ENCODE measurements at regions not wholly inside any gene's neighbourhood (a gene's known extent, or its start where the extent isn't known, plus 50 kb on each side); places are given as distances from the start of the nearest gene placed in this dataset.
A peak's percentile ranks its signal among the peaks of the same experiment; 100 is the strongest.

DNA sequence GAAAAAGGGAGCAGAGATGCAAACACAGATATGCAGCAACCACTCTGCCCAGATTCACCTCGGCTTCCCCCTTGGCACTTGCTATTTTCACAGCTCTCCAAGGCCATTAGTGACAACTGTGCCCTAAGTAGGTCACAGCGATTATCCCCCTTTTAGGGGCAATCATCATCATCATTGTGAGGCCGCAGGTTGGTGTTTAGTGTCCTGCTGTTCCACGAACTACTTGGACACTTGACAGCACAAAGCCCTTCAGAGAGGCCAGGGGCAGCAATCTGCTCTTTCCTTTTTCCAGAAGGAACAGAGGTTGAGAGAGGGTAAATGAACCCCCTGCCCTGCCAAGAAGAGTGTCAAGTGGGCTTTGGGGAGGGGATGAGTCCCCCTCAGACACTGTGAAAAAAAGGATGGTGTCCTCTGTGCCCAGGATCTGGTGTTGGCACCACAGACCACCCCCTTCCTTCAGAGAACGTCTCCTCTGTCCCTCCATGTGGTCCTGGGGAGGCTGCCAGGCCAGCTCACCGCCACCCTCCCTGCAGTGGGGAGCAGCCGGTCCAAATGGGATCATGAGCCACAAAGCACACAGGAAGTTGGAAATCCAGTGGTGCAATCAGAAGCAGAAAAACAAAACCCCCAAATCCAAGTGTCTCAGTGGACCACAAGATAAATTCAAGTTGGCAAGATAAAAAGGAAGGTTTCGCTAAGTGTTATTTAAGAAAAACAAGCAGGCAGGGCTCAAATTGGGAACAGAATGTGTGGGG, 78.4 kb upstream of the MED9 start:
- DNase-seq (ENCODE audit: low spot score) = no peak

DNA sequence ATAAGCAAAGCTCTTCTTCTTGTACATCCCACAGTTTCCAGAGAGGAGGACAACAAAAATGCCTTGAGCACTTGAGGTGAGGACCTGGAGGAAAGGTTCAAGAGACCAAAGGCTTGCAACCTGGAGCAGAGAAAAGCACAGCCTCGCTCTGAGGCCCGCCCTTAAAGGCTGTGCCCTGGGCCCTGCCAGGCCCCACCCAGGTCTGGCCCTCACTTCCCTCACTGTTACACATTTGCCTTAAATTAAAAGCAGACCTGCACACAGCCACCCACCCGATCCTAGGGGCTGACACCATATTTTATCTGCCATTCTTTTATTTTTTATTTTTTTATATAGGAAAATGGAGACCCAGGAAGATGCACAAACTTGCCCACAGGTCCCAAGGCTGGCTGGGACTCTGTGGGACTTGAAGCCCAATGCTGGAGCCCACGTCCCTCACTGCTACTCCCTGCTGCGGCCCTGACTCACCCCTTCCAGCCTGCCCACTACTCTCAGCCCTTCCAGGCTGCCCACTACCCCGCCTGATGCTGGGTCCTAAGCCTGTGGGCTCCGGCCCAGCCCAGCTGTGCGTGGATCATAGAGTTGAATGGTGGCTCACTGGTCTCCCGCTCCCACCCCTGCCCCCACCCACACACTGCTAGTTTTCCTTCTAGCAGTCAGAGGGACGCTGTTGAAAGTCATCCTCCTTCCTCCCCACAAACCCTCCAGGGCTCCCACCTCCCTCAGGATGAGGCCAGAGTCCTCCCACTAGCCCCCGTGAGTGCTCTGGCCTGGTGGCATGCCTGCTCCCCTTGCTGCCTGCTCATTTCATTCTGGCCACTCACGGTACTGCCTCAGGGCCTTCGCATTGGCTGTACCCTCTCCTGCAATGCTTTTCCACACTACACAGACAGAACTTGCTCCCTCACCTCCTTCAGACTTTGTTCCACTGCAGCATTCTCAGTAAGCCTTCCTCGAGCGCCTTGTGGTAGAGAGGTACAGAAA, 77.6 kb upstream of the MED9 start:
- no peak for DNase-seq (ENCODE audit: low spot score)

DNA sequence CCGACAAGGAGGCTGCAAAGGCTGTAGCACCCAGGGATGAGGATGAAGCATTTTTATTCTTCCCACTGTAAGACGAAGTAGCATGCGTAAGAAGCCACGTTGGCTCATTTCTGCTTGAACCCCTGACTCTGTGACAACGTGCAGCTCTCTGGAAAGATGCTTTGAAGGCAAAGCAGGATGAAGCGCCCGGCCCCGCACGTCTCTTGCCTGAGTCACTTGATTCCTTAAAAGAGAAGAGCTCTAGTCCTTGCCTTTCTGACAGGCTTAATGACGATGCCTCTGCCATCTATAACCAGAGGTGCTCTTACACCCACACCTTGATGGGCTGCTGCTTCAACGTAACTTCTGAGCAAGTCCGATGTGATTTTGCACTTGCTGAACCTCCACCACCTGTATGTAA, 76.7 kb upstream of the MED9 start:
- no peak for DNase-seq (ENCODE audit: low spot score)

DNA sequence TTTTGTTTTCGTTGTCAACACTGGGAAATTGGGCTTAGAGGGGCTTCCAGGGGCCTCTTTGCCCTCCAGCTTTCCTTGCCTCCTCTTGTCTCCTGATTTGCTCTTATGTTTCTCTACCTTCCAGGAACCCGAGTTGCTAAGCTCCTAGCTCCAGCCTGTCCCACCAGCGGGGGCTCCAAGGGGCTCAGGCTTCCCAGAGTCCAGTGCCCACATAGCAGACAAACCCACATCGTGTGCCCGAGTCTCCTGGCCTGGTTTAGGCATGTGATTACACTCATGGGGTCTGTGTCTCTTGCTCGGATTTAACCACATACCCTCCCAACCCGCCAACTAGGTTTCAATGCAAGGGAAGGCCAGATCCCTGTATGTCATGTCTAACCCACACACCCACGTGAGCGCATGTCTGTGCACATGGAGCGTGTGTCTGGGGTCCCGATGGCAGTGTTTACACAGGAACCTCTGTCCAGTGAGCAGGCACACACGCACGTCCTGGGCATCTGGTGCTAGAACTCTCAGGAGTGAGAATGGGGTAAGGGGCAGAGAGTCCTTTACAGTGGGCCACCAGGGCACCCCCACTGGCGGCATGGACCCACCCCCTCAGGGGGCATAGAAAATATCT, 76.1 kb upstream of the MED9 start:
- DNase-seq (ENCODE audit: low spot score) = no peak

DNA sequence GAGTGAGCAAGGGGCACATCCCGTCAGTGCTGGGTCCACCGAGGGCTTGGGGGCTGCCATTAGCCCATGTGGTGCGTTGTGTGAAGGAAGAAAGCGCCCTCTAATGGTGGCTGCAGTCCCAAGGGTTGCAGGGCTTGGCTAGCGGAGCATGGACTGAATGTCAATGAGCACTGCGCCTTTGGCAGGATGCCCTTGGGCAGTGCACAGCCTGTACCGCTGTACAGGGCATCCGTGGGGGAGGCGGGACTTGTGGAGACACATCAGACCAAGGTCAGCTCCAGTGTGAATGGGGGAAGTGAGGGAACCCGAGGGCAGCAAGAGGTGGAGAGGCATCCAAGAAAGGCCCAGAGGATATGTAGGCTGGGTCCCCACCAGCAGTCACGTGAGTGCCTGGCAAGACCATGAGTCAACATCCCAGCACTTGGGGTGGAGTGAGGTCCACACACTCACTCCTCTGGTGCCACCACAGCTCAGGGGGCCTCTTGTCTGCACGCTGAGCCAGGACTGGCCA, 75.5 kb upstream of the MED9 start:
- DNase-seq (ENCODE audit: low spot score) = no peak

DNA sequence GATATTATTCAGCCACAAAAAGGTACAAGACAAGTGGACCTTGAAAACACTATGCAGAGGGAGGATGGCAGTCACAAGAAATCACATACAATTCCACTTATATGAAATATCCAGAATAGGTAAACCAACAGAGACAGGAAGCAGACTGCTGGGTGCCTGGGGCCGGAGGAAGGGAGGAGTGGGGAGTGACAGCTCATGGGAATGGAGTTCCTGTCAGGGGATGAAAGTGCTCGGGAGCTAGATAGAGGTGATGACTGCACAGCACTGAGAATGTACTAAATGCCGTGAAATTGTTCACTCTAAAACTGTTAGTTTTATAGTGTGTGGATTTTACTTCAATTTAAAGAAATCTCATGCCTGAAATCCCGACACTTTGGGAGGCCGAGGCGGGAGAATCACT, 74.2 kb upstream of the MED9 start:
- no peak for DNase-seq (ENCODE audit: low spot score)

DNA sequence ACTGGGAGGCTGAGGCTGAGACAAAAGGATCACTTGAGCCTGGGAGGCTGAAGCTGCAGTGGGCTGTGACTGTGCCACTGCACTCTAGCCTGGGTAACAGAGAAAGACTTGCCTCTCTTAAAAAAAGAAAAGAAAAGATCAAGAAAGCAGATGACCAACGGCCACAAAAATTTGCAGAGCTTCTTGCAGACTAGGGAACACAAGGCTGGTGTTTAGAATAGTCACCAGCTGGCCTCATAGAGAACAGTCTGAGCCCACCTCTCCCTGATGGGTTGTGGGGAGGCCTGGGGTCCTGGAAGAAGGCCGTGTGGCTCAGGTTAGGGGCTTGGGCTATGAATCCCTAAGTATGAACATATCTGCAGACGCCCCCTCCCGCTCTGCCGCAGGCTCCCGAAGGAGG, 73.7 kb upstream of the MED9 start:
- DNase-seq (ENCODE audit: low spot score) = no peak

DNA sequence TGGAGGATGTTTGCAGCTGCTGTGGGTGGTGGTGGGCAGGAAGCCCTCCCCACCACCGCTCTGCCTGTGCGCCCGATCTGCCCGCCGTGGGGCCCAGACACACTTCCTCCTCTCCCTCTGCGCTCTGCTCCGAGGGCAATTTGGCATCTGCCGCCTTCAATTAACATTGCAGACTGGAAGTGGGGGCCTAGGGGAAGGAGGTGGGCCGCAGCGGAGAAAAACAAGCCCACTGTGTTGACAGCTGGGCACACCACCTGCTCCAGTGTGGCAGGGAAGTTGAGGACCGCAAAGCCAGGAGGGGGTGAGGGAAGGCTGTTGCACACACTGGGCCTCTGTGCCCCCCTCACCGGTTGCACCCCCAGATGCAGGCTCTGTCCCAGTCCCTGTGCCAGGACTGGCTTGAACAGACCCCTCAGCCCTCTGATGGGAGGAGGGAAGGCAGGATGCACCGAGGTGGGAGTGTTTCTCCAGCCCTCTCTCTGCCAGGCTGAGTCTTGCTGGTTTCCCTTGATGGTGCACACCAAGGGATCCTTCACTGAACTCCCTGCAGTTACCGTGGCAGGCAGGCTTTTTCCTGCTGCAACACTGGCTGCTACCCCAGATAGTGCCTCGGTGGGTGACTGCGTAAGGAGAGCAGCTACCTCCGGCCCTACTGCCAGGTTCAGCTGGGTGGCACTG, 72.8 kb upstream of the MED9 start:
- peak; percentile 30 for DNase-seq (ENCODE audit: low spot score)

DNA sequence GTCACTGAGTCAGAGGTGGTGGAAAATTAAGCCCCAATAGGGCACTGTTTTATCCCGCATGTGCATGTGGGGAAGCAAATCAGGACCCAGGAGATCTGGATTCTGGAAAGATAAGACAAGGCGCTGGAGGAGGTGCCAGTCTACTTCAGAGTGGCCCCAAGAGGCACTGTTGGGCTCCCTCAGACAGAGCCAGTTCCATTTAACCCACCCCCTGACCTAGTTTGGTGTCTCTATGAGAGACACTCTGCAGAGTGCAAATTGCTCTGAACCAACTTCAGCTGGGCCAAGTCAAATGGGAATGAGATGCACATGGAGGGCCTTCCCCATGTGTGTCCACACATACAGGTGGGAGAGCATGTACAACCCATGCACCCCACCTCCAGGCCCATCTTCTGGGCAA, 71.1 kb upstream of the MED9 start:
- no peak for DNase-seq (ENCODE audit: low spot score)

DNA sequence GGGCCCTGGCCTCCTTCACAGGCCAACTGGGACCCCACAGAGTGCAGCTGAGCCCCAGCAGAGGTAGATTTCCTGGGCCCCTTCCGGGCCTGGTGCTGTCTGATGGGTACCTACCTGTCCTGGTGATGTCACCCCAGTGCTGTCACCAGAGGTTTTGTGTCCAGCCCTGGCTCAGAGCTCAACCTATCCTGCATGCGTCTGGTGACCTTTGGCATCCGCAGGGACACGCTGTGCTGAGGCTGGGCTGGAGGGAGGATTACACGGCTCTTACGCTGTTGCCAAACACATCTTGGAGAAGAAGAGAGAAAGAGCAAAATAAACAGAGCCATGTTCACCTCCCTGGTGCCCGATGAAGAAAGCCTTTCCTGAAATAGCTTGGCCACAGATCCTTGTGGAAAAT, 70.6 kb upstream of the MED9 start:
- no peak for DNase-seq (ENCODE audit: low spot score)

DNA sequence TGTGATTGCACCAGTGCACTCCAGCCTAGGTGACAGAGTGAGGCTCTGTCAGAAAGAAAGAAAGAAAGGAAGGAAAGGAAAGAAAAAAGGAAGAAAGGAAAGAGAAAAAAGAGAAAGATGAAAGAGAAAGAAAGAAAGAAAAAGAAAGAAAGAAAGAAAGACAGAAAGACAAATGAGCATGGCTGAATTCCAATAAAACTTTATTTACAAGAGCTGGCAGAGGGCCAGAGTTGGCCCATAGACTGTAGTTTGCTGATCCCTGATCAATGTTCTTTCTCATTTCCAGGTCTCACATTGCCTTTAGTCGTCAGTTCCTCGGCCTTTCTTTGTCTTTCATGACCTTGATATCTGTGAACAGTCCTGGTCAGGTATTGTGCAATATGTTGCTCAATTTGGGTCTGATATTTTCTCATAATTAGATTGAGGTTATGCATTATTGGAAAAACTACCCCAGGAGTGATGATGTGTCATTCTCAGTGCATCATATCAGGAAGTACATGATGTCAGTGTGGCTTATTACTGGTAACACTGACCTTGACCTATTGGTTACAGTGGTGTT, 68.5 kb upstream of the MED9 start:
- DNase-seq (ENCODE audit: low spot score) = peak; percentile 42

DNA sequence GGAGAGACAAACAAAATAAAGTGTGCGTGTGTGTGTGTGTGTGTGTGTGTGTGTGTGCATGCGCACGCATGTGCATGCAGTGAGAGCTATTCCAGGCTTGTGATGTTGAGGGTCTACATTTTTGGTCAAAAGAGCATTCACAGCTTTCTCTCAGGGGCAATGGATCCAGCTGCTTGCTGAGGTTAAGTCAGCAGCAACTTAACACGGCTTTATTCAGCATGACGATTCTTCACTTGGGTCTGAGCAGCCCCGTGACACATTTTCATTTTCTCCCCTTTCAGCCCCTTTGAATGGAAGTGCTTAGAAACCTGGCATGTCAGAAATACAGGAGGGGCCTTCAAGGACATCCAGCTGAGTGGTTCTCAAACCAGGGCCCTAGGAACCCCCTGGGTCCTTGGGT, 66.4 kb upstream of the MED9 start:
- DNase-seq (ENCODE audit: low spot score) = no peak

DNA sequence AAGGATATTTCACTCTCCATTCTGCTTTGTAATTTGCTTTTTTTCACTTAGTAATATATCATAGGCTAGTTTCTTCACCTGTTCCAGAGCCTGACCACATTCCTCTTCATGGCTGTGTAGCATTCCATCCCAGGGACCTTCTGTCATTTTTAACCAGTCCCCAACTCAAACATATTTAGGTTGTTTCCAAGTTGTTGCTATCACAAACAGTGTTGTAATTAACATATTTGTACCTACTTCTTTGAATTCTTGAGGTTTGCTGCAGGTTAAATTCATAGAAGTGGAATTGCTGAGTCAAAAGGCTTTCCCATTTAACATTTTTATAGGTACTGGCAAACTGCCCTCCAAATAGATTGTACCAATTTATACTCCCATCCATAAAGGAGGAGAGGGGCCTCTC, 65.1 kb upstream of the MED9 start:
- no peak for DNase-seq (ENCODE audit: low spot score)

DNA sequence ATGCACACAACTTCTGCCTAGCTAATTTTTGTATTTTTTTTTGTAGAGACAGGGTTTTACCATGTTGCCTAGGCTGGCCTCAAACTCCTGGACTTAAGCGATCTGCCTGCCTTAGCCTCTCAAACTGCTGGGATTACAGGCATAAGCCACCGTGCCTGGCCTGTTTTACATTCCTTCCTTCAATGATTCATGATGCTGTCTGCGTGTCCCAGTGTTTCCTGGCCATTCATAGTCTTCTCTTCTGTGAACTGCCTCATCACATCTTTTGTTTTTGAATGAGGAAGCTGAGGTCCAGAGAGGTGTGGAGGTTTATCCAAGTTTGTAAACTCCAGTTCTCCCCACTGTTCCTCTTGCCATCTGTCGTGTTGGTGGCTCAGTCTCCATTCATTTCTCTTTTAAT, 64.5 kb upstream of the MED9 start:
- DNase-seq (ENCODE audit: low spot score) = peak; percentile 24

DNA sequence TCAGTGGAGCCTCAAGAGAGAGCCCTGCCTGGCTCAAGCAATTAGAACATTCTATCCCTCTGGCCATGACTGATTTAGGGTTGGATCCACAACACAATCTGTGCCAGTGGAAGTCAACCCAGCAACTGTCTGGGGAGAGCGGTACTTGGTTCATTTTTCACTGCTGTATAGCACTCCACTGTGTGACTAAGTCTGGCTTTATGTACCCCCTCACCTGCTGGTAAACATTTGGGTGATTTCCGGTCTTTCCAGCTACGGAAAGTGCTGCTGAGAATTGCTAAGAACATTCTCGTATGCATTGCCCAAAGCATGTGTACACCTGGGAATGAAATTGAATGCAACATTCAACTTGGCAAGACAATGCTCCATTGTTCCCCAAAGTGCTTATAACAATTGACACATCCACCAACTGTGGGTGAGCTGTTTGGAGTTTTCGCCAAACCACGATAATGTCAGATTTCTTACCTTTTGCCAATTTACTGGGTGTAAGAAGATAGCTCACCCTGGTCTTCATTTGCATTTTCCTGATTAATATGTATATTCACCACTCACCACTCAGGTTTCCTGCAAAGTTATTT, 63.5 kb upstream of the MED9 start:
- DNase-seq (ENCODE audit: low spot score) = no peak

DNA sequence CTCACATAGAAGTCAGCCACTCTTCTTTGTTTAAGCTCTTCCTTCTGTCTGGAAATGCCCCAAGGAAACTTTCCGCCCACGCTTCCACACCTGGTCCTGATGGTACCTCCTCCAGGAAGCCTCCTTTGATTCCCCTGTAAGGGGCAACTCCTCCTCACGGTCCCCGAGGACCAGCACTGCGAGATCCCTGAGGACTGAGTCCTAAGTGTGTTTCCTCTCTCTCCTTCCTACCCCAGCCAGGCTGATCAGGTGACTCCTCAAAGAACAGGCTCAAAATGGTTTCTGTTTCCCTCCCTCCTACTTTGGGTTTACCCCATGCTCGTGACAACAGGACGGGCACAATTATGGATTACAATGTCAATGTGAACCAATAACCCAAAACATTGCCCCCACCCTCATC, 63.0 kb upstream of the MED9 start:
- DNase-seq (ENCODE audit: low spot score) = no peak

DNA sequence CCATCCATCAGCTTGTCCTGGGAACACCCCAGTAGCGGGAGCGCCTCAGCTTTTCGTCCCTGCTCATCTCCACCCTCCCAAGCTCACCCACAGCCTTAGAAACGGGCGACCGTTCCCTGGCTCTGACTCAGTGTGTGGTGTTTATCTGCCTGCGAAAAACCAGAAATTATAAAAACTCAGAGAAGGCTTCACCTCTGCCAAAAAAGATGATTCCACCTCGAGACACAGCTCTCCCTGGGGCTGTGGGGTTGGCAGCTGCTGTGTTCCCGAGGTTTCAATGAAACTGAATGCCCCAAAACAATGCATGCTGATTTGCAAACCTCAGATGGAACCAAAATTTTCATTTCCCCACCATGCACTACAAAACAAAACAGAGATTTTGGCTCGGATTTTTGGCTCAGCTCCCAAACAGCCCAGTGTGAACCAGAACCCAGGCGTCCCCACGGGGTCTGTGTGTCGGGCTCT, 62.4 kb upstream of the MED9 start:
- no peak for DNase-seq (ENCODE audit: low spot score)

DNA sequence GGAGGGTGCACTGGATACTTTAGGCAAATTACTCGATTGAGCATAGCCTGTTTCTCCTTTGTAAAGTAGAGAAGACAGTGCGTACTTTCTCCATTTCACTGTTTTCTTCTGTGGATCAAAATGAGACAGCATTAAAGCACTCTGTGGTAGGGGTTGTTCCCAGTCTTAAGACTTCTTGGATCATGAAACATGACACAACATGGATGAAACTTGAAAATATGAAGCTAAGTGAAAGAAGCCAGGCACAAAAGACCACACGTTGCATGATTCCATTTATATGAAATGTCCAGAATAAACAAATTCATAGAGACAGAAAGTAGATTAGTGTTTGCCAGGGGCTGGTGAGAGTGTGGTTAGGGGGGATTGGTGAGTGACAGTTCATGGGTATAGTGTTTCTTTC, 61.8 kb upstream of the MED9 start:
- no peak for DNase-seq (ENCODE audit: low spot score)

DNA sequence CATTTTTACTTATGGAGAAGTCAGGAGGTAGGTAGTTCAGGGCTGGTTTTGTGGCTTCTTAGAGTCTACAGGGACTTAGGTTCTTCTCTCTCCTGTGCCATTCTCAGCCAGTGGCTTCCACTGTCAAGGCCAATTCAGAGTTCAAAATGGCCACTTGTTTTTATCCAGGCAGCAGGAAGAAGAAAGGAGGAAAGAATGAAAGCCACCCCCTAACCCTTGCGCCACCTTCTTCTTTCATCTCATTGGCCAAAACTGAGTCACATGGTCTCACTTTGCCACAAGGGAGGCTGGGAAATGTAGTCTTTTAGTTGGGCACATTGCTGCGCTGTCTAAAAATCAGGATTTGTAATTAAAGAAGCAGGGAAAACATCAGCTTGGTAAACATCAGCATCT, 60.8 kb upstream of the MED9 start:
- DNase-seq (ENCODE audit: low spot score) = peak; percentile 74

DNA sequence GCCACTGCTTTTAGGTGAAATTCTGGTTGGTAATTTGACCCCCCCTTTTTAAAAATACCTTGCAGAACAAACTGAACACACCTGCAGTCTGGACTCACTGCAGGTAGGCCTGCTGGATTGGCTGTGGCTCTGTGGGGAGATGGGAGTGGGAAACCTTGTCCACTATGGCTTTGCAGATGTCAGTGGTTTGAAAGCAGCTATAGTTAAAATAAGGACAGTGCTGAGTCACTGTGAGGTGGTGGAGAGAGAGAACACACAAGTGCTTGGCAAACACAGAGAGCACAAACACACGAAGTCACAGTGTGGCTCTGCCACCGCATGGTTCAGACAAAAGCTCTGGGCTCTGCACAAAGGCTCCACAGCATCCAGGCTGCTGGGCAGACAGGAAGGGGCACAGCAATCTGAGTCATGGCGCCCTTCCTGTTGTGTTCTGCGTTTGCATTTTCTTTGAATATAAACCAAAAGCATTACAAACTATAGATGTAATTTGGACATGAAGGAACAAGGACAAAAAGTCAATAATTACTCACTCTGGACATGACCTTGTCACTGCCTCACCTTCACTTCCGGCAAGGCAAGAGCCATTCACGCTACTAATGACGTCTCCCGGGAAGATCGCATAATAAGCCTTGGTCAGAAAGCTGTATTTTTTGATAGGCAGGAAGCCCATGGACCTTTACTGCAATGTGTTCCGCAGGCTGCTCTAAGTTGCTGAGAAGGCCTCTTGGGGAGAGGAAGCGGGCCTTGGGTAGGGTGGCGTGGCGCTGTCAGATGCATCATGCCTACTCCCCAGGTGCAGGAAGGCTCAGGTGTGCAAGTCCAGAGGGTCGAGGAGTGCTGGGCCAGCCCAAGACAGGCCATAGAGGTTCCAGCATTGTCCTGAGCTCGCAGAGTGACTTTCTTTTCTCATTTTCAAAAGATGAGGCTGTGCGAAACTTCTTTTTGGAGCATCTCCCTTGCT, 60.1 kb upstream of the MED9 start:
- DNase-seq (ENCODE audit: low spot score) = peak; percentile 98
